IMR-90 (cell line): ENCODE measurements at regions not wholly inside any gene's neighbourhood (a gene's known extent, or its start where the extent isn't known, plus 50 kb on each side); places are given as distances from the start of the nearest gene placed in this dataset.

Source experiments
- ATAC-seq: fragments of 200-7000 bp; cut with Tn5 transposase; 2 replicates; pipeline ENCODE4 v1.9.1; 2020; ENCODE audit warnings: low read depth, mild to moderate bottlenecking, moderate library complexity
- BruUV-seq: library from RNA; stranded (reverse); fragments of 400-500 nt; replicated peaks from 2 replicates; lab custom pipeline; 2021; lab: Mats Ljungman, UMichigan
- CTCF ChIA-PET: fragments of 300-600 bp; formaldehyde crosslinking; extraction: SDS; loops from one replicate; lab custom pipeline; 2021; ENCODE audit warnings: antibody characterized with exemption; lab: Yijun Ruan, JAX
- POLR2A ChIA-PET: fragments of 300-600 bp; sonication (Branson Sonifier 250); formaldehyde crosslinking; loops from one replicate; lab custom pipeline; 2022; ENCODE audit warnings: antibody characterized with exemption; ENCODE audit not compliant: unreplicated experiment; lab: Charles Lee
- DNase-seq: peaks from one replicate; pipeline ENCODE4 v3.0.0; 2013
- H2AFZ ChIP-seq: replicated peaks from 2 replicates; pipeline ENCODE3; 2013; ENCODE audit warnings: low read length, mild to moderate bottlenecking; ENCODE audit not compliant: poor library complexity
- H2AK5ac ChIP-seq: 2 replicates; pipeline ENCODE4 v1.6.1; 2013; ENCODE audit warnings: low read depth, low read length, inconsistent platforms
- H2AK9ac ChIP-seq: replicated peaks from 2 replicates; pipeline ENCODE3; 2013; ENCODE audit warnings: mild to moderate bottlenecking, low read depth, low read length, moderate library complexity; ENCODE audit not compliant: poor library complexity
- H2BK120ac ChIP-seq: 2 replicates; pipeline ENCODE4 v1.6.1; 2013; ENCODE audit warnings: low read depth, low read length, inconsistent platforms
- H2BK15ac ChIP-seq: 3 replicates; pipeline ENCODE4 v1.6.1; 2013; ENCODE audit warnings: low read depth, low read length, inconsistent platforms
- H2BK20ac ChIP-seq: 2 replicates; pipeline ENCODE4 v1.6.1; 2013; ENCODE audit warnings: low read depth, mild to moderate bottlenecking, inconsistent platforms, low read length, moderate library complexity
- H2BK5ac ChIP-seq: 2 replicates; pipeline ENCODE4 v1.6.1; 2013; ENCODE audit warnings: mild to moderate bottlenecking, low read depth, low read length, inconsistent platforms; ENCODE audit not compliant: poor library complexity, severe bottlenecking
- H3K14ac ChIP-seq: replicated peaks from 2 replicates; pipeline ENCODE4 v1.6.1; 2013; ENCODE audit warnings: low read depth, low read length, inconsistent platforms
- H3K18ac ChIP-seq: 2 replicates; pipeline ENCODE4 v1.6.1; 2013; ENCODE audit warnings: low read depth, low read length, control low read depth
- H3K23ac ChIP-seq: 2 replicates; pipeline ENCODE4 v1.6.1; 2013; ENCODE audit warnings: low read depth, low read length, inconsistent platforms
- H3K27ac ChIP-seq: 2 replicates; pipeline ENCODE4 v1.5.1; 2013; ENCODE audit warnings: mild to moderate bottlenecking, control low read depth, low read length; ENCODE audit not compliant: insufficient read depth
- H3K27me3 ChIP-seq: 2 replicates; pipeline ENCODE4 v1.6.1; 2013; ENCODE audit warnings: low read length; ENCODE audit not compliant: control insufficient read depth, insufficient read depth
- H3K36me3 ChIP-seq: 2 replicates; pipeline ENCODE4 v1.6.1; 2013; ENCODE audit warnings: low read length, mixed read lengths; ENCODE audit not compliant: control insufficient read depth, insufficient read depth
- H3K4ac ChIP-seq: 2 replicates; pipeline ENCODE4 v1.6.1; 2013; ENCODE audit warnings: low read depth, low read length, inconsistent platforms
- H3K4me1 ChIP-seq: 2 replicates; pipeline ENCODE4 v1.6.1; 2013; ENCODE audit warnings: low read length, mixed read lengths; ENCODE audit not compliant: control insufficient read depth, insufficient read depth
- H3K4me2 ChIP-seq: 2 replicates; pipeline ENCODE4 v1.6.1; 2013; ENCODE audit warnings: low read depth, mild to moderate bottlenecking, control low read depth, low read length, moderate library complexity
- H3K4me3 ChIP-seq: 2 replicates; pipeline ENCODE4 v1.5.1; 2013; ENCODE audit warnings: low read depth, mild to moderate bottlenecking, control low read depth, low read length, moderate library complexity; ENCODE audit not compliant: insufficient read depth
- H3K56ac ChIP-seq: 2 replicates; pipeline ENCODE4 v1.6.1; 2013; ENCODE audit warnings: low read length, inconsistent platforms; ENCODE audit not compliant: insufficient read depth; ENCODE audit errors: extremely low read depth
- H3K79me1 ChIP-seq, 2 experiments: 2 replicates each; pipeline ENCODE4 v1.6.1; 2013; ENCODE audit warnings: low read length in 2 of 2, inconsistent platforms in 1 of 2, low read depth in 1 of 2
- H3K9ac ChIP-seq: 2 replicates; pipeline ENCODE4 v1.6.1; 2013; ENCODE audit warnings: low read depth, low read length, control low read depth
- H3K9me1 ChIP-seq: 2 replicates; pipeline ENCODE4 v1.6.1; 2013; ENCODE audit warnings: low read length, inconsistent platforms; ENCODE audit not compliant: insufficient read depth
- H3K9me3 ChIP-seq: 2 replicates; pipeline ENCODE4 v1.6.1; 2013; ENCODE audit warnings: low read length; ENCODE audit not compliant: control insufficient read depth, insufficient read depth
- H4K20me1 ChIP-seq: 2 replicates; pipeline ENCODE4 v1.6.1; 2013; ENCODE audit warnings: low read length, inconsistent platforms; ENCODE audit not compliant: insufficient read depth
- H4K5ac ChIP-seq: 2 replicates; pipeline ENCODE4 v1.6.1; 2013; ENCODE audit warnings: mild to moderate bottlenecking, low read depth, low read length, control low read depth
- H4K8ac ChIP-seq, 2 experiments: 2 replicates each; pipeline ENCODE4 v1.6.1; 2013; ENCODE audit warnings: low read depth in 2 of 2, low read length in 2 of 2, control low read depth in 1 of 2, inconsistent platforms in 1 of 2
- H4K91ac ChIP-seq: 2 replicates; pipeline ENCODE4 v1.6.1; 2013; ENCODE audit warnings: low read depth, low read length, inconsistent platforms; ENCODE audit not compliant: insufficient read depth
- CEBPB ChIP-seq: IDR thresholded peaks from 2 replicates; pipeline ENCODE4 v1.6.1; 2012; ENCODE audit warnings: low read depth, low read length, improper control_type of control experiment
- CHD1 ChIP-seq: IDR thresholded peaks from 2 replicates; pipeline ENCODE4 v1.6.1; 2012; ENCODE audit warnings: low read depth, low read length, improper control_type of control experiment
- CTCF ChIP-seq: conservative IDR thresholded peaks from 2 replicates; pipeline ENCODE4 v1.5.1; 2012; ENCODE audit warnings: mild to moderate bottlenecking, low read depth, low read length, improper control_type of control experiment
- ELK1 ChIP-seq: fragments of 150-350 bp; IDR thresholded peaks from 2 replicates; pipeline ENCODE4 v1.6.1; 2016; ENCODE audit warnings: low read depth, mild to moderate bottlenecking, low read length, moderate library complexity, borderline replicate concordance
- FOS ChIP-seq: fragments of 150-350 bp; IDR thresholded peaks from 2 replicates; pipeline ENCODE4 v1.6.1; 2016; ENCODE audit warnings: low read depth, low read length
- MXI1 ChIP-seq: IDR thresholded peaks from 2 replicates; pipeline ENCODE4 v1.6.1; 2012; ENCODE audit warnings: low read depth, mild to moderate bottlenecking, low read length, moderate library complexity, borderline replicate concordance
- NFE2L2 ChIP-seq: fragments of 150-350 bp; IDR thresholded peaks from 2 replicates; pipeline ENCODE4 v1.6.1; 2016; ENCODE audit warnings: low read depth, mild to moderate bottlenecking, low read length
- RAD21 ChIP-seq: IDR thresholded peaks from 2 replicates; pipeline ENCODE4 v1.6.1; 2012; ENCODE audit warnings: low read length, improper control_type of control experiment
- RCOR1 ChIP-seq: IDR thresholded peaks from 2 replicates; pipeline ENCODE4 v1.6.1; 2012; ENCODE audit warnings: mild to moderate bottlenecking, low read length, improper control_type of control experiment; ENCODE audit not compliant: insufficient replicate concordance
- RFX5 ChIP-seq: IDR thresholded peaks from 2 replicates; pipeline ENCODE4 v1.8.0; 2012; ENCODE audit warnings: low read depth, mild to moderate bottlenecking, low read length, moderate library complexity
- SMC3 ChIP-seq: fragments of 150-350 bp; IDR thresholded peaks from 2 replicates; pipeline ENCODE4 v1.6.1; 2016; ENCODE audit warnings: low read depth, mild to moderate bottlenecking, antibody characterized with exemption, low read length, moderate library complexity
- USF2 ChIP-seq: fragments of 150-350 bp; IDR thresholded peaks from 2 replicates; pipeline ENCODE4 v1.6.1; 2017; ENCODE audit warnings: mild to moderate bottlenecking, antibody characterized with exemption, low read length, low read depth
- WGBS, 2 experiments: methylation state at CpG; one replicate each; pipeline versions ENCODE4 v1.1.5 to v1.1.7; 2013; ENCODE audit warnings: missing lambda C conversion rate in 2 of 2; ENCODE audit not compliant: insufficient read length in 1 of 2; ENCODE audit errors: extremely low coverage in 2 of 2; 5-methylcytosine and 5-hydroxymethylcytosine counted together
- dilution Hi-C: fragments of 300-500 bp; cut with HindIII; formaldehyde crosslinking; loops from one replicate; pipeline ENCODE4 v1.14.3; 2018; ENCODE audit warnings: low sequenced_read_pairs; ENCODE audit not compliant: unreplicated experiment
- in situ Hi-C: fragments of 300-500 bp; cut with MboI; formaldehyde crosslinking; loops from 3 replicates; pipeline ENCODE4 v1.14.3; 2019; ENCODE audit warnings: low sequenced_read_pairs, inconsistent platforms, mixed read lengths
- intact Hi-C: fragments of 100-400 bp; cut with micrococcal nuclease; formaldehyde crosslinking; loops from 2 replicates; pipeline ENCODE4 v1.10.0; 2022

GRCh38 chr1:234675006-234675405, 65.0 kb upstream of the IRF2BP2 start:
- ATAC-seq (no peak), DNase-seq (no peak)
- intact Hi-C loops (no loop called here), in situ Hi-C loops (no loop called here), dilution Hi-C loops (no loop called here)
- Histone ChIP-seq H3K27me3 (no peaks in the 10 kb centered on the region), H4K91ac (no peak overlapping the region), H3K27ac (no peak overlapping the region), H2BK15ac (no peak overlapping the region), H2BK120ac (no peak overlapping the region), H3K4me3 (no peak overlapping the region), H2AK9ac (no peak overlapping the region), H3K9me1 (peaks cover 7% of the 10 kb centered on the region; the same call in 1 of the 2 replicates), H3K4me1 (no peaks in the 10 kb centered on the region; the same call in 1 of the 2 replicates), H3K4me2 (no peak overlapping the region), H3K18ac (no peak overlapping the region), H3K14ac (no peak overlapping the region), H2BK20ac (no peak overlapping the region), H3K9ac (no peak overlapping the region), H3K36me3 (no peaks in the 10 kb centered on the region), H3K4ac (no peak overlapping the region; the same call in 1 of the 2 replicates), H3K56ac (no peak overlapping the region), H4K5ac (no peak overlapping the region), H2AK5ac (no peak overlapping the region), H2AFZ (no peak overlapping the region), H2BK5ac (no peak overlapping the region), H4K8ac (no peak overlapping the region; a peak in 1 of 4 replicates), H3K79me1 (no peaks in the 10 kb centered on the region), H3K9me3 (no peaks in the 10 kb centered on the region), H4K20me1 (no peaks in the 10 kb centered on the region), H3K23ac (no peak overlapping the region)
- ChIA-PET POLR2A (no interaction called here), CTCF (no interaction called here)
- BruUV-seq = no TSS peak
- TF ChIP-seq CTCF (no peak), ELK1 (no peak), MXI1 (no peak), RCOR1 (no peak), SMC3 (no peak), NFE2L2 (no peak), CHD1 (no peak), RFX5 (no peak), CEBPB (no peak), USF2 (no peak), FOS (no peak), RAD21 (no peak)
- WGBS, 2 experiments = 75% methylated on average over 1 of the region's 4 CpGs; no CpG with 5 or more reads in 1 of the 2 experiments
